C4-2B (cell line): ENCODE measurements at regions not wholly inside any gene's neighbourhood (a gene's known extent, or its start where the extent isn't known, plus 50 kb on each side); places are given as distances from the start of the nearest gene placed in this dataset.

Experiments used
- ZFX ChIP-seq: fragments of 450-650 bp; IDR thresholded peaks from 2 replicates; pipeline ENCODE4 v1.6.1; 2017
- TF ChIP-seq, protein P1 (sequence below): fragments of 450-650 bp; conservative IDR thresholded peaks from 2 replicates; pipeline ENCODE4 v1.5.1; 2017; ENCODE audit warnings: mild to moderate bottlenecking

DNA sequence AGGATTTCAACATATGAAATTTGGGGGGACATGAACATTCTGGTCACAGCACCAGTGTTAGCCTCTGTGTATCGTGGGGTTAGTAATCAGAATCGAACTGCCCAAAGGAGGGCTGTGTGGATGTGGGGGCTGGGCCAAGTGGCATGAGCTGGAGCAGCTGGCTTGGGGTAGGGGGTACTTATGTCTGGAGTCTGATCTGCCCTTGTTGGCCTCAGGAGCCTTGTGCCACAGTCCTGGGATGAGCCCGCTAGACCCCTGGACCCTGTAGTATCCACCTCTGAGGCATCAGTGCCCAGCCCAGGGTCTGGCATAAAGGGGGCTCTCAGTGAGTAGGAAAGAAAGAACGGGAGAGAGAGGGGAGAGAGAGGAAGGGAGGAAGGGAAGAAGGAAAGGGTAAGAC, 67.3 kb downstream of the LRRC32 start:
- TF ChIP-seq, protein P1, sequence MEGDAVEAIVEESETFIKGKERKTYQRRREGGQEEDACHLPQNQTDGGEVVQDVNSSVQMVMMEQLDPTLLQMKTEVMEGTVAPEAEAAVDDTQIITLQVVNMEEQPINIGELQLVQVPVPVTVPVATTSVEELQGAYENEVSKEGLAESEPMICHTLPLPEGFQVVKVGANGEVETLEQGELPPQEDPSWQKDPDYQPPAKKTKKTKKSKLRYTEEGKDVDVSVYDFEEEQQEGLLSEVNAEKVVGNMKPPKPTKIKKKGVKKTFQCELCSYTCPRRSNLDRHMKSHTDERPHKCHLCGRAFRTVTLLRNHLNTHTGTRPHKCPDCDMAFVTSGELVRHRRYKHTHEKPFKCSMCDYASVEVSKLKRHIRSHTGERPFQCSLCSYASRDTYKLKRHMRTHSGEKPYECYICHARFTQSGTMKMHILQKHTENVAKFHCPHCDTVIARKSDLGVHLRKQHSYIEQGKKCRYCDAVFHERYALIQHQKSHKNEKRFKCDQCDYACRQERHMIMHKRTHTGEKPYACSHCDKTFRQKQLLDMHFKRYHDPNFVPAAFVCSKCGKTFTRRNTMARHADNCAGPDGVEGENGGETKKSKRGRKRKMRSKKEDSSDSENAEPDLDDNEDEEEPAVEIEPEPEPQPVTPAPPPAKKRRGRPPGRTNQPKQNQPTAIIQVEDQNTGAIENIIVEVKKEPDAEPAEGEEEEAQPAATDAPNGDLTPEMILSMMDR, result no peak
- TF ChIP-seq ZFX, result no peak
